ENCODE measurements at regions not wholly inside any gene's neighbourhood (a gene's known extent, or its start where the extent isn't known, plus 50 kb on each side); places are given as distances from the start of the nearest gene placed in this dataset.

DNA sequence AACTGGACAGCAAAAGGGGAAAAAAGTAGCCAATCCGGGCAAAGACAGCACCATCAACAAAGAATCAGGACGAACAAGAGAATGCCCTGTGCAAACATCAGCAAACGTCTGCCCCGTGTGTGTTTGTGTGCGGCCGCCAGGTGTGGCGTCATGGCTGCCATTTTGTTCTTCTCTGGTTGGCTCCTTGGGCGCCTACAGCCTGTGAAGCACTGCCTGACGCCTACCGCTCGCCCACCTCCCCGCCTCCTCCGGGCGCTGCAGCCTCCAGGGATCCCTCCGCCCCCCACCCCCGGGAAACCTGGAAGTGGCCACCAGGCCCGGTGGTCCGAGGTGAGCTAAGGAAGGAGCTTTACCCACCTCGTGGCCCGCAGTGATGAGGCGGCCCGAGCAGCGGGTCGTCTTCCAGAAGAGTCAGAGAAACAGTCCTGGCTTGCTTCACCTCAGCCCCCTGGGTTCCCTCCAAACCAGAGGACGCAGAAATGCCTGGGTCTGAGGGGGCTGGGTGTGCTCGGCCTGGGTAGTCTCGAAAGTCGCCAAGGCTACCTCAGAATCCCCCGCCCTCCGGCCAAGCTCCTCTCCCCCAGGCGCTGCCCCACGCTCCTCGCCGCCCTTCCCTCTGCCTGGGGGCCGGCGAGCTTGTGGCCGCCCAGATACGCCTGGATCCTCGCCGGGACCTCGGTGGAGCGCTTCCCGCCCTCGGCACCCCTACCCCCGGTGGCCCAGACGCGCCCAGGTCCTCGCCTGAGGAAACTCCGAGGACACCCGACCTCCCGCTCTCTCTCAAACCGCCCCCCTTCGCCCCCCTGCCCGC, 61.8 kb upstream of the IL6 start:
- H3K14ac ChIP-seq (ENCODE audit: insufficient read length), result no peak overlapping the region
- no peak overlapping the region for H3K56ac ChIP-seq (replicated peaks; ENCODE audit: insufficient read length, low read depth, low read length)
- H3K27me3 ChIP-seq (replicated peaks in 1 of 4; ENCODE audit: control insufficient read depth in 3 of 4, extremely low read depth in 1 of 4, insufficient read depth in 3 of 4, low read length in 3 of 4), result no peaks in the 10 kb centered on the region
- no peak overlapping the region for H4K5ac ChIP-seq (ENCODE audit: insufficient read length, low read depth, low read length)
- H3K4ac ChIP-seq (replicated peaks; ENCODE audit: insufficient read length, low read depth, low read length), result no peak overlapping the region
- H4K91ac ChIP-seq (replicated peaks; ENCODE audit: insufficient read length, low read length), result peak overlapping the region; percentile 9
- peak overlapping the region; percentile 18 for H4K8ac ChIP-seq (ENCODE audit: extremely low read depth, insufficient read depth, low read length)
- H3K79me2 ChIP-seq (ENCODE audit: control insufficient read depth in 1 of 2, insufficient read depth in 2 of 2, low read length in 2 of 2), result no peaks in the 10 kb centered on the region
- H2AFZ ChIP-seq (ENCODE audit: low read length), result no peak overlapping the region
- no peak overlapping the region; the same call in 1 of the 2 replicates for H2BK20ac ChIP-seq (ENCODE audit: low read length)
- no peak overlapping the region for H3K4me2 ChIP-seq (ENCODE audit: insufficient read depth in 1 of 2, low read depth in 2 of 2, low read length in 2 of 2)
- 0 out of 2 replicates have a peak overlapping the region, but pooled peaks have one; percentile 60 for H2BK12ac ChIP-seq (ENCODE audit: low read depth, low read length)
- H3K9me3 ChIP-seq (ENCODE audit: insufficient read depth in 2 of 2, low read depth in 1 of 2, low read length in 1 of 2), result no peaks in the 10 kb centered on the region; a peak in 1 of 4 replicates
- H2BK5ac ChIP-seq (ENCODE audit: low read depth, low read length), result peak overlapping the region; percentile 45; the same call in 1 of the 2 replicates
- H3K79me1 ChIP-seq (ENCODE audit: low read depth, low read length), result no peaks in the 10 kb centered on the region
- no peak overlapping the region for H3K23ac ChIP-seq (ENCODE audit: insufficient read length)
- H2AK5ac ChIP-seq (ENCODE audit: low read depth, low read length), result no peak overlapping the region
- ChIA-PET CTCF (ENCODE audit: partially characterized antibody) (interaction anchor here (0.8 to 1.0 kb wide), 2 partner anchors 13 to 60 kb away, joined by 3 read pairs; no protein-coding TSS in a partner anchor), POLR2A (ENCODE audit: partially characterized antibody) (interaction anchor here (1.3 kb wide), 1 partner anchor 44 kb away, joined by 4 read pairs; no protein-coding TSS in a partner anchor)
- 91% methylated on average over 48 of the region's 54 CpGs; no CpG with 5 or more reads in 1 of the 2 experiments for WGBS, 2 experiments (ENCODE audit: extremely low coverage in 1 of 2, insufficient coverage in 1 of 2, insufficient read length in 1 of 2, insufficient replicate concordance in 2 of 2, low coverage in 1 of 2, low lambda C conversion rate in 2 of 2, missing lambda C conversion rate in 1 of 2)
- H3K18ac ChIP-seq (ENCODE audit: extremely low read depth, low read length), result no peak overlapping the region
- H2BK15ac ChIP-seq (ENCODE audit: low read length), result no peak overlapping the region
- H3K4me3 ChIP-seq (ENCODE audit: extremely low read depth in 1 of 4, insufficient read depth in 2 of 4, low read depth in 3 of 4, low read length in 4 of 4), result no peak overlapping the region
- H3K36me3 ChIP-seq (ENCODE audit: control insufficient read depth in 2 of 4, insufficient read depth in 4 of 4, low read length in 3 of 4), result no peaks in the 10 kb centered on the region
- no peaks in the 10 kb centered on the region for H4K20me1 ChIP-seq (replicated peaks in 1 of 2; ENCODE audit: control insufficient read depth in 1 of 2, insufficient read depth in 2 of 2, low read length in 2 of 2)
- no peak for TF ChIP-seq POU5F1 (IDR thresholded peaks at IDR 0.05; ENCODE audit: low read depth, low read length)
- no peak for DNase-seq (ENCODE audit: low read depth in 1 of 2, low spot score in 2 of 2)
- H3K27ac ChIP-seq (ENCODE audit: low read depth, low read length), result no peak overlapping the region
- H3K4me1 ChIP-seq (replicated peaks in 1 of 4; ENCODE audit: control insufficient read depth in 3 of 4, insufficient read depth in 4 of 4, low read length in 3 of 4), result peaks cover 5 to 16% (median 13%) of the 10 kb centered on the region in 4 experiments
- peaks cover 2% of the 10 kb centered on the region; the same call in 1 of the 2 replicates for H3K23me2 ChIP-seq (ENCODE audit: low read depth, low read length)
- no peak overlapping the region for H2BK120ac ChIP-seq (replicated peaks; ENCODE audit: low read depth, low read length)
- H3K9ac ChIP-seq (replicated peaks in 1 of 4; ENCODE audit: extremely low read depth in 1 of 4, low read depth in 3 of 4, low read length in 3 of 4), result no peak overlapping the region
- no peak for FAIRE-seq
